B cell (primary cell): ENCODE measurements at regions not wholly inside any gene's neighbourhood (a gene's known extent, or its start where the extent isn't known, plus 50 kb on each side); places are given as distances from the start of the nearest gene placed in this dataset.

Experiments used
- ATAC-seq: fragments of 200-7000 bp; cut with Tn5 transposase; one replicate; pipeline ENCODE4 v1.10.0; 2021; ENCODE audit warnings: low read depth, mild to moderate bottlenecking, moderate number of reproducible peaks, moderate library complexity
- CTCF ChIA-PET: fragments of 350-600 bp; sonication (Branson Sonifier 250); formaldehyde crosslinking; loops from one replicate; lab custom pipeline; 2021; ENCODE audit warnings: antibody characterized with exemption, inconsistent platforms; lab: Charles Lee
- POLR2A ChIA-PET: fragments of 350-600 bp; sonication (Branson Sonifier 250); formaldehyde crosslinking; loops from one replicate; lab custom pipeline; 2021; ENCODE audit warnings: antibody characterized with exemption; lab: Charles Lee
- DNase-seq: peaks from one replicate; pipeline ENCODE4 v3.0.0; 2013
- H2AFZ ChIP-seq: 2 replicates; pipeline ENCODE4 v1.6.1; 2012; ENCODE audit warnings: mild to moderate bottlenecking, low read depth, low read length; ENCODE audit not compliant: insufficient read depth, poor library complexity, severe bottlenecking
- H3K27ac ChIP-seq, 2 donors: 1 replicate in 1 of 2; 2 replicates in 1 of 2; pipeline ENCODE4 v1.5.1; 2012 to 2013; ENCODE audit warnings: low read length in 2 of 2, mild to moderate bottlenecking in 2 of 2, moderate library complexity in 1 of 2
- H3K27me3 ChIP-seq, 4 experiments: fragments of 200-600 bp in 1 of 4; sonication (generic) in 1 of 4; replicated peaks in 1 of 4; 1 replicate in 2 of 4; 2 replicates in 2 of 4; pipeline versions ENCODE4 v1.6.1 to v1.7.0; 2013 to 2016; ENCODE audit warnings: low read length in 3 of 4, mild to moderate bottlenecking in 2 of 4, mixed read lengths in 1 of 4, moderate library complexity in 1 of 4; ENCODE audit not compliant: insufficient read depth in 4 of 4, control insufficient read depth in 3 of 4; ENCODE audit errors: control extremely low read depth in 1 of 4
- H3K36me3 ChIP-seq, 2 experiments: replicated peaks in 1 of 2; 1 replicate in 1 of 2; 2 replicates in 1 of 2; pipeline versions ENCODE4 v1.6.1 to v1.7.1; 2013; ENCODE audit warnings: low read length in 1 of 2; ENCODE audit not compliant: insufficient read depth in 2 of 2, control insufficient read depth in 1 of 2; ENCODE audit errors: control extremely low read depth in 1 of 2, extremely low read depth in 1 of 2
- H3K4me1 ChIP-seq, 2 donors: fragments of 200-600 bp in 1 of 2; sonication (generic) in 1 of 2; 1 replicate in 1 of 2; 2 replicates in 1 of 2; pipeline versions ENCODE4 v1.5.1 to v1.6.1; 2013 to 2017; ENCODE audit warnings: low read length in 2 of 2; ENCODE audit not compliant: control insufficient read depth in 2 of 2, insufficient read depth in 2 of 2
- H3K4me2 ChIP-seq: replicated peaks from 2 replicates; pipeline ENCODE3; 2012; ENCODE audit warnings: mild to moderate bottlenecking, low read depth, low read length; ENCODE audit not compliant: poor library complexity, severe bottlenecking
- H3K4me3 ChIP-seq, 5 experiments: fragments of 200-600 bp in 1 of 5; sonication (generic) in 1 of 5; 1 replicate in 3 of 5; 2 replicates in 2 of 5; pipeline versions ENCODE4 v1.5.1 to v1.7.0; 2011 to 2016; ENCODE audit warnings: low read length in 4 of 5, mild to moderate bottlenecking in 4 of 5, low read depth in 2 of 5, control low read depth in 1 of 5, moderate library complexity in 1 of 5; ENCODE audit not compliant: insufficient read depth in 1 of 5; ENCODE audit errors: control extremely low read depth in 1 of 5, extremely low read depth in 1 of 5
- H3K79me2 ChIP-seq: fragments of 200-600 bp; sonication (generic); one replicate; pipeline ENCODE4 v1.6.0; 2016; ENCODE audit warnings: low read length; ENCODE audit not compliant: control insufficient read depth, insufficient read depth
- H3K9ac ChIP-seq: fragments of 200-600 bp; sonication (generic); 2 replicates; pipeline ENCODE4 v1.6.1; 2017; ENCODE audit warnings: mild to moderate bottlenecking, low read length, moderate library complexity
- H3K9me3 ChIP-seq, 3 donors: one replicate each; pipeline versions ENCODE4 v1.6.1 to v1.7.1; 2013; ENCODE audit warnings: low read length in 2 of 3; ENCODE audit not compliant: control insufficient read depth in 2 of 3, insufficient read depth in 1 of 3; ENCODE audit errors: control extremely low read depth in 1 of 3
- H4K20me1 ChIP-seq: 2 replicates; pipeline ENCODE4 v1.6.0; 2012; ENCODE audit warnings: mild to moderate bottlenecking, low read length; ENCODE audit not compliant: insufficient read depth, control insufficient read depth, poor library complexity, severe bottlenecking
- H3K27ac Mint-ChIP-seq: one replicate; pipeline ENCODE4 v1.8.0; 2021; ENCODE audit warnings: mixed read lengths
- H3K27me3 Mint-ChIP-seq: one replicate; pipeline ENCODE4 v1.8.0; 2021; ENCODE audit warnings: mixed read lengths
- H3K4me1 Mint-ChIP-seq: one replicate; pipeline ENCODE4 v1.8.0; 2021; ENCODE audit warnings: mixed read lengths
- H3K4me3 Mint-ChIP-seq: one replicate; pipeline ENCODE4 v1.8.0; 2021; ENCODE audit warnings: mixed read lengths
- H3K9me3 Mint-ChIP-seq: one replicate; pipeline ENCODE4 v1.8.0; 2022; ENCODE audit warnings: mixed read lengths; ENCODE audit not compliant: insufficient read depth
- EZH2 ChIP-seq: IDR thresholded peaks from 2 replicates; pipeline ENCODE4 v1.6.1; 2012; ENCODE audit warnings: borderline replicate concordance, low read depth, mild to moderate bottlenecking, moderate library complexity, low read length; ENCODE audit not compliant: insufficient read depth, poor library complexity, severe bottlenecking
- WGBS: methylation state at CpG from one replicate; pipeline ENCODE4 v1.1.5; 2013; ENCODE audit warnings: missing lambda C conversion rate; ENCODE audit not compliant: insufficient coverage; 5-methylcytosine and 5-hydroxymethylcytosine counted together
- intact Hi-C: fragments of 100-400 bp; cut with micrococcal nuclease; formaldehyde crosslinking; loops from one replicate; pipeline ENCODE4 v1.10.0; 2022
- TF ChIP-seq, protein P1 (sequence below): fragments of 200-600 bp; IDR thresholded peaks from one replicate; pipeline ENCODE4 v1.8.0; 2022; ENCODE audit warnings: antibody characterized with exemption, mild to moderate bottlenecking

DNA sequence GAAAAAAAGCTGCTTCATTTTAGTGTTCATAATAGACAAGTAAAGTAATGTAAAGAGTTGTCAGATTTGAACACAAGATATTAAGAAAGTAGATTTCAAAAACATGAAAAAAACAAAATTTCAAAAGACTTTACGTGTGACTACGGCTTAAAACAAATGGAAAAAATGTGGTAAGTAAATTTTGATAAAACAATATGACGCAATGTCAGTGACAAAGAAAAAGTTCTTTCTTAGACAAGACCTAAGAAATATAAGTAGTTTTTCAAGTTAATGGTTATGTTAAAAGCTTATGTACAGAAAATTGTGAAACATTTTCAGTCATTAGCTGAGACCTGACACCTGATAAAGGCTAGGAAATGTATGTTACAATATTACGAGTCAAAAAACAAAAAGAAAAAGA lies 73.7 kb upstream of the EYS start:
- H3K27me3 Mint-ChIP-seq = no peaks in the 10 kb centered on the region
- H2AFZ ChIP-seq = no peak overlapping the region
- WGBS = no CpG with 5 or more reads among the region's 4 CpGs
- POLR2A ChIA-PET = no interaction called here
- no peak overlapping the region for H3K27ac ChIP-seq
- H3K4me3 ChIP-seq = no peak overlapping the region
- ATAC-seq = no peak
- H3K27me3 ChIP-seq = no peaks in the 10 kb centered on the region
- H3K36me3 ChIP-seq = no peaks in the 10 kb centered on the region
- peaks cover 16% of the 10 kb centered on the region for H3K9me3 Mint-ChIP-seq
- no peaks in the 10 kb centered on the region for H3K79me2 ChIP-seq
- intact Hi-C loops = no loop called here
- no peak overlapping the region for H3K4me3 Mint-ChIP-seq
- H4K20me1 ChIP-seq = no peaks in the 10 kb centered on the region
- H3K27ac Mint-ChIP-seq = no peak overlapping the region
- DNase-seq = no peak
- peaks cover 0 to 4% (median 2%) of the 10 kb centered on the region in 3 donors for H3K9me3 ChIP-seq
- no peak overlapping the region for H3K4me2 ChIP-seq
- H3K9ac ChIP-seq = no peak overlapping the region
- no peaks in the 10 kb centered on the region for H3K4me1 ChIP-seq
- TF ChIP-seq, protein P1, sequence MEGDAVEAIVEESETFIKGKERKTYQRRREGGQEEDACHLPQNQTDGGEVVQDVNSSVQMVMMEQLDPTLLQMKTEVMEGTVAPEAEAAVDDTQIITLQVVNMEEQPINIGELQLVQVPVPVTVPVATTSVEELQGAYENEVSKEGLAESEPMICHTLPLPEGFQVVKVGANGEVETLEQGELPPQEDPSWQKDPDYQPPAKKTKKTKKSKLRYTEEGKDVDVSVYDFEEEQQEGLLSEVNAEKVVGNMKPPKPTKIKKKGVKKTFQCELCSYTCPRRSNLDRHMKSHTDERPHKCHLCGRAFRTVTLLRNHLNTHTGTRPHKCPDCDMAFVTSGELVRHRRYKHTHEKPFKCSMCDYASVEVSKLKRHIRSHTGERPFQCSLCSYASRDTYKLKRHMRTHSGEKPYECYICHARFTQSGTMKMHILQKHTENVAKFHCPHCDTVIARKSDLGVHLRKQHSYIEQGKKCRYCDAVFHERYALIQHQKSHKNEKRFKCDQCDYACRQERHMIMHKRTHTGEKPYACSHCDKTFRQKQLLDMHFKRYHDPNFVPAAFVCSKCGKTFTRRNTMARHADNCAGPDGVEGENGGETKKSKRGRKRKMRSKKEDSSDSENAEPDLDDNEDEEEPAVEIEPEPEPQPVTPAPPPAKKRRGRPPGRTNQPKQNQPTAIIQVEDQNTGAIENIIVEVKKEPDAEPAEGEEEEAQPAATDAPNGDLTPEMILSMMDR = no peak
- no peak for TF ChIP-seq EZH2
- no peaks in the 10 kb centered on the region for H3K4me1 Mint-ChIP-seq
- CTCF ChIA-PET = no interaction called here

DNA sequence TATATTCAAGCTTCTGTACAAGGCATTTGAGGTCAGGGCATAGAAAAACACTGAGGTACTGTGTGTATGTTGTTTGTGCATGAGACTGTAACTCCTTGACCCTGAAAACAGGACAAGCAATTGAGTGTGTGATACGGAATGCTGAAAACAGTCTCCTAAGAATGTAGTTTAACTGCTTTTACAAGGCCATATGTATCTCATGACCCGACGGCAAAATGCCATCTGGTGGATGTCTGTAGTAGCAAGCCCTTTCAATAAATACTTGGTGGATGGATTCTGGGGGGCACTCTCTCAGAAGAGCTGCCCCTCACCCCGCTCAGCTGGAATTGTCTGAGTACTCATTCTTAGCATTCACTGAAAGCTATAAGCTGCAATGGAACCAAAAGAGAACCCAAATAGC lies 69.3 kb upstream of the EYS start:
- intact Hi-C loops = no loop called here
- DNase-seq = no peak

More for the DNA sequence above, 69.3 kb upstream of the EYS start:
- peaks cover 0 to 9% (median 4%) of the 10 kb centered on the region in 3 donors for H3K9me3 ChIP-seq
- H3K4me1 ChIP-seq = no peaks in the 10 kb centered on the region
- H3K9ac ChIP-seq = no peak overlapping the region
- H3K4me2 ChIP-seq = no peak overlapping the region
- H3K4me1 Mint-ChIP-seq = no peaks in the 10 kb centered on the region
- H3K9me3 Mint-ChIP-seq = peaks cover 10% of the 10 kb centered on the region
- no peak overlapping the region for H3K4me3 Mint-ChIP-seq
- TF ChIP-seq EZH2 = no peak
- TF ChIP-seq, protein P1 = no peak
- no peaks in the 10 kb centered on the region for H3K27me3 ChIP-seq
- no peaks in the 10 kb centered on the region for H4K20me1 ChIP-seq
- H2AFZ ChIP-seq = no peak overlapping the region
- no peaks in the 10 kb centered on the region for H3K27me3 Mint-ChIP-seq
- 80% methylated on average over 2 of the region's 4 CpGs for WGBS
- CTCF ChIA-PET = interaction anchor here (1.0 kb wide), 1 partner anchor 10 kb away, joined by 3 read pairs; no protein-coding TSS in a partner anchor
- POLR2A ChIA-PET = no interaction called here
- ATAC-seq = no peak
- H3K27ac Mint-ChIP-seq = no peak overlapping the region
- H3K27ac ChIP-seq = no peak overlapping the region
- H3K4me3 ChIP-seq = no peak overlapping the region
- H3K36me3 ChIP-seq = no peaks in the 10 kb centered on the region
- no peaks in the 10 kb centered on the region for H3K79me2 ChIP-seq
